HT-29 (cell line): ENCODE measurements at regions not wholly inside any gene's neighbourhood (a gene's known extent, or its start where the extent isn't known, plus 50 kb on each side); places are given as distances from the start of the nearest gene placed in this dataset.

Experiments
- DNase-seq: peaks from one replicate; pipeline ENCODE4 v3.0.0-alpha.2; 2015; ENCODE audit warnings: low spot score

DNA sequence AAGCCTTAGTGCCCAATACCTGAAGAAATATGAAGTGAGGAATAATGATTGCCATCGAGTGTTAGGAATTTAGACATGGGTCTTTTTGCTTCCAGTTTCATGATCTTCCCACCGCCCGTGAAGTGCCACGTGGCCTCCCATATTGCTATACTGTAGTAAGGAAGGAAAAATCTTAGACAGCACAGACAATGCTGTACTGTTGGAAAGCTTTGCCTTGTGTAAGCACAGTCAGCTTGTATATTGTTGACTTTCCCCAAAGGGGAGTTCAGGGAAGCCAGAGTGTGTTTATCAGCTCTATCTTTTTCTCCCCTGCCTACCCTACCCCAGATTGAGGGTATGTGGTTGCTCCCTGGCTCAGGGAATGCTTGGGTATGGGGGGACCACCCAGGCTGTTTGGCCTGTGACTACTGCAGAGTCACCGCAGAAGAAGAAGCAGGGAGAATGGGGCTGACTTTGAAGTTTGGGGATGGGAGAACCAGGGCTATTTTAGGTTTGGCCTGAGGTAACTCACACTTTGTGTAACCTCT lies 161.8 kb upstream of the MEF2C start:
- no peak for DNase-seq

GRCh38 chr5:89043676-89044075 lies 160.7 kb upstream of the MEF2C start:
- DNase-seq: no peak

GRCh38 chr5:89042746-89043145 lies 159.8 kb upstream of the MEF2C start:
- no peak for DNase-seq

GRCh38 chr5:89041976-89042375 lies 159.0 kb upstream of the MEF2C start:
- DNase-seq: no peak

DNA sequence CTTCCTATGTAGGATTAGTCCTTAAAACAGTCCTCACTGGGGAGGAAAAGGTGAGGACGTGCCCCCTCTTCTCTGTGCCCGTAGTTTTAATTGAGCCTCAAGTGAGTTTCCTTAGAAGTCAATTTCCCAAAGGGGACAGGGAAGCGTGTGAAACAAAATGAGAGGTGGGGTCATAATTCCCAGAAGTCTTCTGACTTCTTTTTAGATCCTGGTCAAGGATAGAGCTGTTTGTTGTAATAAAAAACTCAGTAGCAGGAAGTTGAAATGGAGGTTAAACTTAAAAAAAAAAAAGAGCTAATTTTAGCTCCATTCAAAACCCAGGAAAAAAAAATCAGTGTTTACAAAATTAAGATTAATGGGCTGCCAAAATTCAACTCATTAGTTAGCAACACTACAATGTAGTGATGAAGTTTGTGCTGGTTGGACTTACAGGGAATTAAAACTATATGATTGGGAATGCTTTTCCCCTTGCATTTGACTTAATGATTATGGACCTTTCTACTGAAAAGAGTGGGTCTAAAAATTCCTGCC lies 158.3 kb upstream of the MEF2C start:
- DNase-seq: no peak

GRCh38 chr5:89036704-89037489 lies 153.9 kb upstream of the MEF2C start:
- DNase-seq: no peak

DNA sequence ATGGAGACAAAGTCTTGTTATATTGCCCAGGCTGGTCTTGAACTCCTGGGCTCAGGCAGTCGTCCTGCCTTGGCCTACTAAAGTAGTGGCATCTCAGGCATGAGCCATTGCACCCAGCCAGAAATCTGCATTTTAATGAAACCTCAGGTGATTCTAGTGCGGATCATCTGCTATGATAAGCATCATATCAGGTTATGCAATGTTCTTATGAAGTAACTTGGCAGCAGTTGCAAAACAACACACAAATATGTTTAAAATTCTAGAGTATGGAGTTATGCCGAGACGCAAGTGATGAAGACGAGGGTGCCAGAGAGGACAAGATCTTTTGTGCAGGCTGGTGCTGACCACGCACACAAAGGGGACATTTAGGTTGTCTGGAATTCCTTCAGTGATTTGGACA lies 153.2 kb upstream of the MEF2C start:
- no peak for DNase-seq

GRCh38 chr5:89034588-89034987 lies 151.6 kb upstream of the MEF2C start:
- peak; percentile 29 for DNase-seq

GRCh38 chr5:89030798-89031197 lies 147.8 kb upstream of the MEF2C start:
- DNase-seq: no peak

GRCh38 chr5:89028595-89029285 lies 145.8 kb upstream of the MEF2C start:
- no peak for DNase-seq

DNA sequence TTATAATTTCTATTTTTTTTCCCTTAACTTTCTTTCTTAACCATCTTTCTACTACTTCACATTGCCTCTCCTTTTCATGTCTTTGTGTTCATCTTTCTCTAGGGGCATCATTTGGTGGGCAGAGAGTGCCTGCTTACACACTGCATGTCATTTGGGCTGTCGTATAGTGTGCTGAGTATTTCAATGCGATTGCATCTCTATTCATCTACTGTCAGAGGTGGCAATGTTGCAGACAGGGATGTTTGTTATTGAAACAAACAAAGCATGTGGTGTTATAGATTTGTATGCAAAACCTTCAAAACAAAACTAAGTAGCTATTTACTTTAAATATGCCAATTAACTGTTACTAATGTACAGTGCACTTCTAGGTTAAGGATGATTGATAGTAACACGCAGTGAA lies 141.1 kb upstream of the MEF2C start:
- no peak for DNase-seq

DNA sequence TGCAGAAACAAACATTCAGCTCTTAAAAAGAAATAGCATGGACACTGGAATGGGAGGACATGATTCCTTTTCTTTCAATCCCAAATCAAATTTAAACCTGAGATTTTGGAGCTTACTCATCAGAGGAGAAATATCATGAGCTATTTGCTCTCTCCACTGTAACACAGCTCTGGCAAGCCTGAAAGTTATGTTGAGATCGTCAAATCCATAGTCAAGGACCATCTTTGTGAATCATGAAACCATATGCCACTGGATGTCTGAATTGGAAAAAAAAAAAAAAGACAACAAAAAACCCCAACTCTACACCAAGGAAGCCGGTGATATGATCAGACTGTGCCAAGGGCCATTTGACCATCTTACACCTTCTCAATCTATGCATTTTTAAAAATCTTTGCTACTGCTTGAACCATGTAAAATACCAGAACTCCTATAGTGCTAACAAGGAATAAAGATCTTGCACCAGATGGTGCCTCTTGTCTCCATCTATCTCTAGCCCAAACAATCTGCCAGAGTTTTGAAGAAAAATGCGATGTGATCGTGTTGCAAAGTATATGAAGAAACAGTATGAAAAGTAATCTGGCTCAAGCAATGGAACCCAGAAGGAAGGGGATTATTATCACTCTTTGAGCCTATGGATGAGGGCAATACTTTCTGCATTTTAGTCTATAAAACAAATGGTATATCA lies 138.1 kb upstream of the MEF2C start:
- no peak for DNase-seq

- DNase-seq: no peak
These were observed 133.8 kb upstream of the MEF2C start for GRCh38 chr5:89016741-89017303.

- DNase-seq: no peak
These were observed 132.4 kb upstream of the MEF2C start for GRCh38 chr5:89015409-89015808.

DNA sequence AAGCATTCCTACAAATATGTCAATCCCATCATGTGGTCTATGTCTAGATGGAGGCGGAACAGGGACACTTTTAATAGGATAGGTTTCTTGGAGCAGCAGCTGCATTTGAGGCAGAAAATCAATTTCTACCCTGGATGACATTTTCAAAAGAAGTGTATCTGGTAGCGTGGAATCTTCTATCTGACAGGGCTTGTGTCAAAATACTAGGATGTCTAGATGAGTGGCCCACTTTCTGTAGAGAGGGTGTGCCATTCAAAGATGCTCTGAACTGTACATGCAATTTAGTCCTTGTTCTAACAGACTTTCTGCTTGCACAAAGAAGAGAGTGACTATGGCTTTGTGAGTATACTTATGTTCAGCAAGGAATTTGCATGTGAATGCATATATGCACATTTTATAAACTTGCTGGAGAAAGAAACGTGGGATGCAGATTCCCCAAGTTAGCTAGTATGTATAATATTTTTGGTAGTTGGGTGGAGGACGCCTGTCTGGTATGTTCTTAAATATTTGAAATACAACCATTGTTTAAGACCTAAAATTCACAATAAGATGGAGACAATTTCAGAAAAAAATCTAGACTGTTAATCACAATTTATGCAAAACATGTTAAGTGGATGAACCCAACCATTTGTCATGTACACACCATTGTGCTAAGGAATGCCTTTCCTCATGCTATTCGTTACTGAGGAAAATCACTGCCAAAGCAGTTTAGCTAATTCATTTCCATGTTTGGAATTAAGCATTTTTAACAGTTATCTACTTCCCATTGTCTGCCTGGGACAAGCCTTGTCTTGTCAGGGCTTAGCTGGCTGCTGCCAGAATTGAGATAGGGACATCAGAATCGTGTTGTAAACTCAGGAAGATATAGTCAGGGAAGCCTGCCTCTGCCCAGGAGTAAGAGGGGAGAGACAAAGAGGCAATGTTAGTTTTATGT lies 129.1 kb upstream of the MEF2C start:
- no peak for DNase-seq

DNA sequence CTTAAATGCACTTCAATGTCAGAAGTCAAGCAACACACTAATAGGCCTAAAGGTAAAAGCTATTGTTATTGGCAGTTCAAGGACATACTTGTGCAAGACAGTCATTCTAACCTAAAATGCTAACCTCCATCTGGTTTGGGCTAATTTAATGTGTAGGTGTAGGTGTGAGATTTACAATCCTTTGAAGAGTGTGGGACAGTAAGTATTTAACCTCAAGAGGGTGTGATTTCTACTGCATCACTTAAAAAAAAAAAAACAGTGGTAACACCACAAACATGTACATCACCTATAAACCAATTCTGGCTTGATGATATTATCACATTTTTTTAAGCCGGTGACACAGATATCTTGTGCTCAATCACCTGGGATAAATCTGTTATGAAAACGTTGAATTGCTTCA lies 127.5 kb upstream of the MEF2C start:
- no peak for DNase-seq

DNA sequence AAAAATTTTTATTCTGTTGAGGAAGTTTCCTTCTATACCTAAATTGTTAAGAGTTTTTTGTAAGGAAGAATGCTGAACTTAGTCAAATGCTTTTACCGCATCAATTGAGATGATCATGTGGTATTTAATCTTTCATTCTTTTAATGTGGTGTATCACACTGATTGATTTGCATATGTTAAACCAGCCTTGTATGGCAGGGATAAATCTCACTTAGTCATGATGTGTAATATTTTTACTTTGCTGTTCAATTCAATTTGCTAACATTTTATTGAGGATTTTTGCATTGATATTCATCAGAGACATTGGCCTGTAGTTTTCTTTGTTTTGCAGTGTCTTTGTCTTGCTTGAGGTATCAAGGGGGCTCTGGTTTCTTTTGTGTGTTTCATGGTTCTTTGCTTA lies 125.3 kb upstream of the MEF2C start:
- no peak for DNase-seq

DNA sequence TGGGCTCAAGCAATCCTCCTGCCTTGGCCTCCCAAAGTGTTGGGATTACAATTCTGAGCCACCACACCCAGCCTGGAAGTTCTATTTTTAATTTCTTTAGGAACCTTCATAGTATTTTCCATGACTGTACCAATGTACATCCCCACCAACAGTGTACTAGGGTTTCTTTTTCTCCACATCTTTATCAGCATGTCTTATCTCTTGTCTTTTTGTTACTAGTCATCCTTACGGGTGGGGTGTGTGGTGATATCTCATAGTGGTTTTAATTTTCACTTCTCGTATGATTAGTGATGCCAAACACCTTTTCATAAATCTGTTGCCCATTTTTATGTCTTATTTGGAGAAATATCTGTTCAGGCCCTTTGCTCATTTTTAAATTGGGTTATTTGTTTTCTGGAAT lies 123.0 kb upstream of the MEF2C start:
- DNase-seq: no peak

DNA sequence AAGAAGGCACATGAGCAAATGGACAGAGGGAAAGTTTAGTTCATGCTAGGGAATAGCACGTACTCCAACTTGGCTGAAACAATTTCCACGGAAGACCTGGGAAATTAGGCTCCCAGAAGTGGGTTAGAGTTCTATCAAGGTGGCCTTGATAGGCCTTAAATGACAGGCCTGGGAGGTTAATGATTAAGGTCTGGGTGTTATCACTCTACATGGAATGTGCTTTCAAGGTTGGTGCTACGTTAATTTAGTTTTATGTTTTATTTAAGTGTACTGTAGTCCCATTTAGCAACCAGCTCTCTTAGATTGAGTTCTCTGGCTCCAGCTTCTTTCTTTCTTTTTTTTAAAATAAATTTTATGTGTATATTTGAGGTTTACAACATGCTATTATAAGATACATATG lies 121.4 kb upstream of the MEF2C start:
- DNase-seq: no peak

DNA sequence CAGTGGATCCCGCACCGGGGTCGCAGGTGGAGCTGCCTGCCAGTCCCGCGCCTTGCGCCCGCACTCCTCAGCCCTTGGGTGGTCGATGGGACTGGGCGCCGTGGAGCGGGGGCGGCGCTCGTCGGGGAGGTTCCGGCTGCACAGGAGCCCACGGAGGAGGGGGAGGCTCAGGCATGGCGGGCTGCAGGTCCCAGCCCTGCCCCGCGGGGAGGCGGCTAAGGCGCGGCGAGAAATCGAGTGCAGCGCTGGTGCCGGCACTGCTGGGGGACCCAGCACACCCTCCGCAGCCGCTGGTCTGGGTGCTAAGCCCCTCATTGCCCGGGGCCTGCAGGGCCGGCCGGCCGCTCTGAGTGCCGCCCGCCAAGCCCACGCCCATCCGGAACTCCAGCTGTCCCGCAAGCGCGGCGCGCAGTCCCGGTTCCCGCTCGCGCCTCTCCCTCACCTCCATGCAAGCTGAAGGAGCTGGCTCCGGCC lies 120.6 kb upstream of the MEF2C start:
- no peak for DNase-seq

- DNase-seq: no peak
These were observed 116.9 kb upstream of the MEF2C start for GRCh38 chr5:88999853-89000252.
